Stimulated activated CD8-positive, alpha-beta memory T cell treated with anti-CD3 and anti-CD28 coated beads, Interleukin-4, amount 100 ng/mL, for 24 hours (primary cell): ENCODE measurements at regions not wholly inside any gene's neighbourhood (a gene's known extent, or its start where the extent isn't known, plus 50 kb on each side); places are given as distances from the start of the nearest gene placed in this dataset.

ENCODE experiments used
- DNase-seq: peaks from one replicate; pipeline ENCODE4 v3.0.0-alpha.2; 2020; ENCODE audit warnings: low read depth

- no peak for DNase-seq
These were observed 132.9 kb upstream of the IGFBP7 start for GRCh38 chr4:57243076-57243475.

- DNase-seq, result no peak
These were observed 124.1 kb upstream of the IGFBP7 start for GRCh38 chr4:57234252-57234775.

GRCh38 chr4:57233386-57233785 is 123.2 kb upstream of the IGFBP7 start:
- DNase-seq, result no peak

GRCh38 chr4:57231781-57232180 is 121.6 kb upstream of the IGFBP7 start:
- no peak for DNase-seq

- DNase-seq, result no peak
These were observed 110.5 kb upstream of the IGFBP7 start for GRCh38 chr4:57220734-57221133.

GRCh38 chr4:57220172-57220571 is 110.0 kb upstream of the IGFBP7 start:
- DNase-seq, result no peak

GRCh38 chr4:57219431-57219830 is 109.2 kb upstream of the IGFBP7 start:
- no peak for DNase-seq

- no peak for DNase-seq
These were observed 104.6 kb upstream of the IGFBP7 start for GRCh38 chr4:57214654-57215411.

GRCh38 chr4:57211131-57211530 is 100.9 kb upstream of the IGFBP7 start:
- DNase-seq, result no peak

GRCh38 chr4:57206172-57206571 is 96.0 kb upstream of the IGFBP7 start:
- no peak for DNase-seq

- no peak for DNase-seq
These were observed 95.4 kb upstream of the IGFBP7 start for GRCh38 chr4:57205580-57205979.

- DNase-seq, result no peak
These were observed 90.7 kb upstream of the IGFBP7 start for GRCh38 chr4:57200799-57201327.

- DNase-seq, result no peak
These were observed 89.1 kb upstream of the IGFBP7 start for GRCh38 chr4:57199267-57199666.

- DNase-seq, result no peak
These were observed 85.4 kb upstream of the IGFBP7 start for GRCh38 chr4:57195622-57196021.

GRCh38 chr4:57194068-57194611 is 84.0 kb upstream of the IGFBP7 start:
- no peak for DNase-seq

- no peak for DNase-seq
These were observed 83.1 kb upstream of the IGFBP7 start for GRCh38 chr4:57193209-57193810.

GRCh38 chr4:57191523-57192034 is 81.4 kb upstream of the IGFBP7 start:
- DNase-seq, result no peak

- DNase-seq, result no peak
These were observed 80.7 kb upstream of the IGFBP7 start for GRCh38 chr4:57190601-57191481.

- no peak for DNase-seq
These were observed 77.1 kb upstream of the IGFBP7 start for GRCh38 chr4:57187246-57187645.

GRCh38 chr4:57184378-57185029 is 74.3 kb upstream of the IGFBP7 start:
- DNase-seq, result no peak

GRCh38 chr4:57182132-57182874 is 72.1 kb upstream of the IGFBP7 start:
- no peak for DNase-seq
